ENCODE measurements at regions not wholly inside any gene's neighbourhood (a gene's known extent, or its start where the extent isn't known, plus 50 kb on each side); places are given as distances from the start of the nearest gene placed in this dataset.

GRCh38 chr9:108196332-108197007 lies 659.3 kb downstream of the ACTL7B start:
- no peak overlapping the region for H3K4me3 ChIP-seq (ENCODE audit: low read depth, low read length)
- TF ChIP-seq CTCF (IDR thresholded peaks at IDR 0.05; ENCODE audit: borderline replicate concordance, insufficient read depth, low read depth, low read length): no peak

GRCh38 chr9:108194154-108194553 lies 661.6 kb downstream of the ACTL7B start:
- TF ChIP-seq CTCF (IDR thresholded peaks at IDR 0.05; ENCODE audit: borderline replicate concordance, insufficient read depth, low read depth, low read length): no peak
- no peak overlapping the region for H3K4me3 ChIP-seq (ENCODE audit: low read depth, low read length)

- TF ChIP-seq CTCF (IDR thresholded peaks at IDR 0.05; ENCODE audit: borderline replicate concordance, insufficient read depth, low read depth, low read length): no peak
- H3K4me3 ChIP-seq (ENCODE audit: low read depth, low read length): no peak overlapping the region
These were observed 662.6 kb downstream of the ACTL7B start for GRCh38 chr9:108193026-108193710.

GRCh38 chr9:108191065-108191464 lies 664.7 kb downstream of the ACTL7B start:
- no peak overlapping the region for H3K4me3 ChIP-seq (ENCODE audit: low read depth, low read length)
- no peak for TF ChIP-seq CTCF (IDR thresholded peaks at IDR 0.05; ENCODE audit: borderline replicate concordance, insufficient read depth, low read depth, low read length)

GRCh38 chr9:108188976-108189375 lies 666.8 kb downstream of the ACTL7B start:
- no peak for TF ChIP-seq CTCF (IDR thresholded peaks at IDR 0.05; ENCODE audit: borderline replicate concordance, insufficient read depth, low read depth, low read length)
- H3K4me3 ChIP-seq (ENCODE audit: low read depth, low read length): no peak overlapping the region

- H3K4me3 ChIP-seq (ENCODE audit: low read depth, low read length): no peak overlapping the region
- no peak for TF ChIP-seq CTCF (IDR thresholded peaks at IDR 0.05; ENCODE audit: borderline replicate concordance, insufficient read depth, low read depth, low read length)
These were observed 667.3 kb downstream of the ACTL7B start for GRCh38 chr9:108188482-108188881.

Data from GM12875 (cell line).